GM13977 (cell line): ENCODE measurements at regions not wholly inside any gene's neighbourhood (a gene's known extent, or its start where the extent isn't known, plus 50 kb on each side); places are given as distances from the start of the nearest gene placed in this dataset.

Experiments
- DNase-seq: peaks from one replicate; pipeline ENCODE4 v3.0.0; 2012; ENCODE audit warnings: low spot score
- CTCF ChIP-seq: IDR thresholded peaks from 2 replicates; pipeline ENCODE4 v1.5.1; 2012; ENCODE audit warnings: mild to moderate bottlenecking, control low read depth; ENCODE audit not compliant: insufficient read depth; ENCODE audit errors: extremely low read depth, missing control alignments
- in situ Hi-C: fragments of 300-500 bp; cut with MboI; formaldehyde crosslinking; loops from one replicate; pipeline ENCODE4 v1.12.0; 2022; ENCODE audit warnings: low sequenced_read_pairs, low pct_unique_long_range_greater_than_20kb, mixed read lengths, inconsistent platforms; ENCODE audit not compliant: unreplicated experiment

- no peak for DNase-seq
- in situ Hi-C loops, result no loop called here
- TF ChIP-seq CTCF, result no peak
Observed at GRCh38 chr6:88366672-88367071, 200.5 kb upstream of the CNR1 start.

GRCh38 chr6:88365656-88366055 lies 199.5 kb upstream of the CNR1 start:
- no peak for TF ChIP-seq CTCF
- DNase-seq, result no peak
- in situ Hi-C loops, result no loop called here

- in situ Hi-C loops, result no loop called here
- no peak for DNase-seq
- TF ChIP-seq CTCF, result no peak
Observed at GRCh38 chr6:88365230-88365629, 199.1 kb upstream of the CNR1 start.

- in situ Hi-C loops, result no loop called here
- no peak for TF ChIP-seq CTCF
- DNase-seq, result no peak
Observed at GRCh38 chr6:88361754-88362153, 195.6 kb upstream of the CNR1 start.

GRCh38 chr6:88361298-88361697 lies 195.2 kb upstream of the CNR1 start:
- in situ Hi-C loops, result no loop called here
- no peak for TF ChIP-seq CTCF
- DNase-seq, result no peak

GRCh38 chr6:88360203-88360797 lies 194.2 kb upstream of the CNR1 start:
- no peak for DNase-seq
- in situ Hi-C loops, result no loop called here
- no peak for TF ChIP-seq CTCF
